Testis (tissue), 2 donors: ENCODE measurements at regions not wholly inside any gene's neighbourhood (a gene's known extent, or its start where the extent isn't known, plus 50 kb on each side); places are given as distances from the start of the nearest gene placed in this dataset.

ENCODE experiments used
- POLR2A ChIP-seq: fragments of 450-650 bp; IDR thresholded peaks from one replicate; pipeline ENCODE4 v1.6.1; 2017; ENCODE audit warnings: antibody characterized with exemption, mild to moderate bottlenecking, moderate library complexity
- TF ChIP-seq, protein P1 (sequence below), 3 experiments: fragments of 450-650 bp in 2 of 3; fragments of 200-600 bp in 1 of 3; sonication (generic) in 1 of 3; IDR thresholded peaks; one replicate each; pipeline ENCODE4 v1.5.1; 2016 to 2019; ENCODE audit warnings: antibody characterized with exemption in 3 of 3, mild to moderate bottlenecking in 2 of 3, moderate library complexity in 1 of 3

GRCh38 chr11:119782739-119783072 is 53.7 kb upstream of the NECTIN1 start:
- TF ChIP-seq, protein P1, sequence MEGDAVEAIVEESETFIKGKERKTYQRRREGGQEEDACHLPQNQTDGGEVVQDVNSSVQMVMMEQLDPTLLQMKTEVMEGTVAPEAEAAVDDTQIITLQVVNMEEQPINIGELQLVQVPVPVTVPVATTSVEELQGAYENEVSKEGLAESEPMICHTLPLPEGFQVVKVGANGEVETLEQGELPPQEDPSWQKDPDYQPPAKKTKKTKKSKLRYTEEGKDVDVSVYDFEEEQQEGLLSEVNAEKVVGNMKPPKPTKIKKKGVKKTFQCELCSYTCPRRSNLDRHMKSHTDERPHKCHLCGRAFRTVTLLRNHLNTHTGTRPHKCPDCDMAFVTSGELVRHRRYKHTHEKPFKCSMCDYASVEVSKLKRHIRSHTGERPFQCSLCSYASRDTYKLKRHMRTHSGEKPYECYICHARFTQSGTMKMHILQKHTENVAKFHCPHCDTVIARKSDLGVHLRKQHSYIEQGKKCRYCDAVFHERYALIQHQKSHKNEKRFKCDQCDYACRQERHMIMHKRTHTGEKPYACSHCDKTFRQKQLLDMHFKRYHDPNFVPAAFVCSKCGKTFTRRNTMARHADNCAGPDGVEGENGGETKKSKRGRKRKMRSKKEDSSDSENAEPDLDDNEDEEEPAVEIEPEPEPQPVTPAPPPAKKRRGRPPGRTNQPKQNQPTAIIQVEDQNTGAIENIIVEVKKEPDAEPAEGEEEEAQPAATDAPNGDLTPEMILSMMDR (IDR thresholded peaks at IDR 0.05), result no peak
- no peak for TF ChIP-seq POLR2A
